HG02571 (cell line): ENCODE measurements at regions not wholly inside any gene's neighbourhood (a gene's known extent, or its start where the extent isn't known, plus 50 kb on each side); places are given as distances from the start of the nearest gene placed in this dataset.

Source experiments
- ATAC-seq: cut with Tn5 transposase; IDR thresholded peaks from one replicate; pipeline ENCODE4 v1.9.1; 2021; ENCODE audit warnings: mild to moderate bottlenecking, moderate library complexity; ENCODE audit not compliant: unreplicated experiment

DNA sequence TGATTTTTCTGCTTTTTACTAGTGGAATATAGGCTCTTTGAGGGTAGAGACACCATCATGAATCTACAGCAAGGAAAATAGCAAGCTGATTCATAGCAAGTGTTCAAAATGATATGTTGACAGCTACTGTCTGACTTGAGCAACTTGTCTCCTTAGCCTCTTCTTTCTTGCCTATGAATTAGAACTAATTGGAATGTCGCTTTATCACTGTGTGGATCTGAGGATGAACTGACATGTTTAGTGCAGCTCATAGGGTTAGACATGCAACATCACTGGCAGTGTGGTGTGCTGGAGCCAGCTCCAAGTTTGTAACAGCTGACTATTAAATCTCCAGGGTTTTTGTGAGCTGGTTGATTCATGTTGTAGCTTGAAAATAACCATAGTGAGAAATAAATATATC, 1068.4 kb downstream of the PCDH18 start:
- no peak for ATAC-seq

- ATAC-seq: no peak
These were observed 1070.8 kb downstream of the PCDH18 start for GRCh38 chr4:136461533-136461932.

- no peak for ATAC-seq
These were observed 1074.0 kb downstream of the PCDH18 start for GRCh38 chr4:136458326-136458725.

- ATAC-seq: no peak
These were observed 1074.7 kb downstream of the PCDH18 start for GRCh38 chr4:136457577-136457976.

DNA sequence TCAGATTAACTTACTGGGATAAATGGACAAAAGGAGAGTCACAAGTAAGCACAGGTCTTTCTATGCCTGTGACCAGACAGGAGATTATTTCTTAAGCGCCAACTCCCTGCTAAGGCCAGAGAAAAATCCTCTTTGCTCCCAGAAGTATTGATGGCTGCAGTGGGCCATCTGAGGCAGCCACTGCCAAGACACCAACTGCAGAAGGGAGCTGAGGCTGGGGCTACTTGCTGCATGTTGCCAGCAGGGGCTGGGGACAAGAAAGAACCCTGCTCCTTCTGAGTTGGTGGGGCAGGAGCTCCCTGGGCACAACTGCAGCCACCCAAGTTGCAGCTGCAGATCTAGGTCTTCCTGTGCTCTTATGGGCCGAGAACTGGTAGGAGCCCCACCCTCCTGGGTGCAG, 1075.3 kb downstream of the PCDH18 start:
- no peak for ATAC-seq

DNA sequence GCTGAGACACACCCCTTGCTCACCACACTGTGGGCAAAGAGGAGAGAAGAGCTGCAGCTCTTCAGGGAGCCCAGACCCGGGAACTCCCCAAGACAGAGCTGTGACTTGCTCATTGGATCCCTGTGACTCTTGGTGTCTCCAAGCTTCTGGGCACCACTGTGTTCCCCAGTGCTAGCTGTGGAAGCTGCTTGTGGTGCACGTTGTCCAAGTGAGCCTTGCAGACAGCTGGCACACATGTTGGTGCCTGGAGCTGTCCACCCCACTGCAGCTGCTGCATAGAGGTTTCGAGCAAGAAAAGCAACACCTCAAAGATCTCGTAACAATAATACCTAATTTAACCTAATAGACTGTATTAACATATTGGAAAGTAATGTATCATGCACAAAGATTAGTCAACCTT, 1089.3 kb downstream of the PCDH18 start:
- ATAC-seq: no peak

GRCh38 chr4:136442447-136442846, 1089.8 kb downstream of the PCDH18 start:
- ATAC-seq: no peak

DNA sequence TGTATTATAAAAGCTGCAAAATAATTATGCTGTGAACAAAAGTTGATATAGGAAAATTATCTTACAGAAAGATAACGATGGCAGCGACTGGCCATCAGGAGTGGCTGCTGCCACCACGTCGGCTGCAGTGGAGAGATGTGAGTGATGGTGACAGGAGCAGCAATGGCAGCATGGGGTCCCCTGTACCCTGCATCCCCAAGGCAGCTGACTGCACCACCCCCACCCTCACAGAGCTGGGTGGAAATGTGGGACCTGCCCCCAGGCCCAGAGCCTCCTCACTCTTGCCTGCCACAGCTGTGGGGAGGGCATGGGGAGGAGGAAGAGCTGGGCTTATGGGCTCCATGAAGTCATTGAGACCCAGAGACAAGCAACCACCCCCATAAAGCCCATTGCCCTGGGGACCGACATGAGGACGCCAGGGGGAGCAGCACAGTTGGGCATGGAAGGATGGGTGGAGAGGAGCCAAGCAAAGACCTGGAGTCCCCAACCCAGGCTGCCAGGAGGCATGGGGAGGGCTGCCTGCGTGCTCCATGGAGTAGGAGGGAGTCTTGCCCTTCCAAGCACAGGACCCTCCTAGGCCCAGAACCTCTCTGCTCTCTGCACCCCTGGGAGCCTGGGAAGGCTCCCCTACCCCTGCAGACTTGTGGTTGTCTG, 1090.5 kb downstream of the PCDH18 start:
- ATAC-seq: no peak

DNA sequence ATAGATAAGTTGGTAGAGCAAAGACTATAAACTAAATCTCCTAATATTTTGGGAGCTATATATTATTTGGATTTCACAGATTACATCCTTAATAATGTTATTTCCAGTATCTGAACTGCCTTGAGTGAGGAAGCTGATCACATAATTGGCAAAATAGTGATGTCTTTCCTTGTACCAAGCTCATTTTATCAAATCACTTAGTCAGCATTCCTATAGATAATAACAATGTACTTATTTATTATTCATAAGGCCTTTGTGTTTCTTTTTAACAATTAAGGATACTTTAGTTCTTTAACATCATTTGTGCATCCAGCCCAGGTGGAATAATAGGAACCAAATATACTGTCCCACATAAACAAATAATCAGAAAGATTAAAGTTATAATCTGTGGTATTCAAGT, 1093.6 kb downstream of the PCDH18 start:
- no peak for ATAC-seq

DNA sequence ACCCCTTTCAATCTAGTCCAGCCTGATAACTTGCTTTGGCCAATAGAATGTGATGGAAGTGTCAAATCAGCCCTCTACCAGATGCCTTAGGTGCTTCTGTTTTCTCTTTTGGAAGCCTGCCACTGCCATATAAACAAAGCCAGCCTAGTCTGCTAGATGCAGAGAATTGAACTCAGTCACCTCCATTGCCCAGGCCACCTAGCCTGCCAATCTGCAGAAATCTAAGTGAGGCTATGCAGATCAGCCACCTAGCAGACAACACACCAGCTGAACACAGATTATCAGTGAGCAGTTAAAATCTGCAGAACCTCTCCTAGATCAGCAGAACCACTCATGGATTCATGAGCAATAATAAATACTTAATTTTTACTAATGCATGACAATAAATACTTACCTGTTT, 1108.2 kb downstream of the PCDH18 start:
- no peak for ATAC-seq

GRCh38 chr4:136414981-136415380, 1117.3 kb downstream of the PCDH18 start:
- no peak for ATAC-seq

- ATAC-seq: no peak
These were observed 1119.6 kb downstream of the PCDH18 start for GRCh38 chr4:136412708-136413107.

GRCh38 chr4:136400829-136401228, 1131.5 kb downstream of the PCDH18 start:
- ATAC-seq: no peak

- no peak for ATAC-seq
These were observed 1137.0 kb downstream of the PCDH18 start for GRCh38 chr4:136395212-136395722.

- ATAC-seq: no peak
These were observed 1139.7 kb downstream of the PCDH18 start for GRCh38 chr4:136392576-136392975.

- ATAC-seq: no peak
These were observed 1141.5 kb downstream of the PCDH18 start for GRCh38 chr4:136390824-136391223.

DNA sequence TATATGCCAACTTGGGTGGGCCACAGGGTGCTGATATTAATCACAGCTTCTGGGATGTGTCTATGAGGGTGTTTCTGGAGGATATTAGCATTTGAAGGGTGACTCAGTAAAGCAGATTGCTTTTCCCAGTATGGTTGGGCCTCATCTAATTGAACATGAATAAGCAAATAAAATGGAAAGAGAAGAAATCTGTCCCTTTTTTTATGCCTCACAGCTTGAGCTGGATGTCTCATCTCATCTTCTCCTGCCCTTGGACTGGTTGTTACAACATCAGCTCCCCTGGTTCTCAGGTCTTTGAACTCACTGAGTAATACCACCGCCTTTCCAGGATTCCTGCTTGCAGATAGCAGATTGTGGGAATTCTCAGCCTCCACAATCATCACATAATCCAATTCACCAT, 1149.2 kb downstream of the PCDH18 start:
- no peak for ATAC-seq

DNA sequence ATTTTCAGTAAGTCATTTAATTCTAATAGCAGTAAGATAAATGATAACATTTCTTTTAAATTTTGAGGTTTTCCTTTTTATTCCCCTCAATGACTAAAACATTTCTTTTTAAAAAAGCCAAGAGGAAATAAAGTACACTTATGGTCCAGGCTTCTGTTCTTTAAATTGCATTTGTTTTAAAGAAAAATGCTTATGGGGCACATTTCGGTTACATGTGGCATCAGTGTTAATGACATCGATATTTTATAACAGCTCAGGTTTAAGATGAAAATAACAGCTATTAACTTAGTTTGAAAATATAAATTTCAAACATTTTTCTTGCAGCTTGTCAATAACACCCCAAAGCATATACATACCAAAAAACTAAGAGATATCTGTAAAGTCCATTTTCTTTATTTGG, 1161.1 kb downstream of the PCDH18 start:
- ATAC-seq: no peak

DNA sequence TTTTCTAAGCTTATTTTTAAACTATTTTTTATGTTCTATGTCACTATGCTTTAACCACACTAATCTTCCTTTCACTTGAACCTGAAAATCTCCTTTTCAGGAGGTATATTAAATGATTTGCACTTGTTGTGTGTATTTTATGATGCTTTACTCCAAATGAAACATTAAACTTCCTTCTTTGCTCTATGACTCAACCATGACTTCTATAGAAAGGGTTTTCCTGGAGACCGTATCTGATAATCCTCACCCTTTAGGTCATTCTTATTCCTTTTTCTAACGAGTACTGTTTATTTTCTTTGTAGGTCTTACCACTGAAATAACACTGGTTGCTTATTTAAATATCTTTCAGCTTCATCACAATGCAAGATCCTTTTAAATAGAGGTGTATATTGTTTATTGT, 1163.2 kb downstream of the PCDH18 start:
- ATAC-seq: no peak

GRCh38 chr4:136357556-136357955, 1174.7 kb downstream of the PCDH18 start:
- ATAC-seq: no peak

DNA sequence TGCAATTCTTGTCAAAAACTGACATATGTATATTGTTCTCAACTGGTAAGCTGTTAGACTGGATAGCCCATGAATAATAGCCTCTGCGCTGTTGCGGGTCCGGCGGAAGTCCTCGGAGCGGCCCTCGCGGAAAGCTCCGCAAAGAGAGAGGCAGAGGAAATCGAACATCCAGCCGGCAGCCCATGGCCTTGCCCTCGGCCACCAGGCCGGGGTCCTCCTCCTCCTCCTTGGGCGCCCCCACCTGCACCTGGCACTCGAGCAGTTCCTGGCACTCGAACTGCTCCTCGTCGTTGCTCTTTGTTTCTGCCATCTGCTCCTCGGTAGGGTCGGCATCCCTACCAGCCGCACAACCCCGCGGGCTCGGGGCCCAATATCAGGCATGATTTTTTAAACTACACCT, 1176.3 kb downstream of the PCDH18 start:
- no peak for ATAC-seq

DNA sequence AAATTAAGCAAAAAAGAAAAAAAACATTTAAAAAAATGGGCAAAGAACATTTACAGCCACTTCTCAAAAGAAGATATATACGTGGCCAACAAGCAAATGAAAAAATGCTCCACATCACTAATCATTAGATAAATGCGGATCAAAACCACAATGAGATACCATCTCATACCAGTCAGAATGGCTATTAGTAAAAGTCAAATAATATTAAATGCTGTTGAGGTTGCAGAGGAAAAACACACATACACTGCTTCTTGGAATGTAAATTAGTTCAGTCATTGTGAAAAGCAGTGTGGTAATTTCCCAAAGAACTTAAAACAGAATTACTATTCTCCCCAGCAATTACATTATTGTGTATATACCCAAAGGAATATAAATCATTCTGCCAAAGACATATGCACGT, 1189.0 kb downstream of the PCDH18 start:
- ATAC-seq: no peak

DNA sequence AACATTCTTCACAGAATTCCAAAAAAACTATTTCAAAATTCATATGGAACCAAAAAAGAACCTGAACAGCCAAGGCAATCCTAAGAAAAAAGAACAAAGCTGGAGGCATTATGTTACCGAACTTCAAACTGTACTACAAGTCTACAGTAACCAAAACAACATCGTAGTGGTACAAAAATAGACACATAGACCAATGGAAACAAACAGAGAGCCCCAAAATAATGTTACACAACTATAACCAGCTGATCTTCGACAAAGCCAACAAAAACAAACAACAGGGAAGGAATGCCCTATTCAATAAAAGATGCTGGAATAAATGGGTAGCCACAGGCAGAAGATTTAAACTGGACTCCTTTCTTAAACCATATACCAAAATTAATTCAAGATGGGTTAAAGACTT, 1189.6 kb downstream of the PCDH18 start:
- ATAC-seq: no peak
